Activated naive CD8-positive, alpha-beta T cell treated with anti-CD3 and anti-CD28 coated beads for 36 hours (primary cell): ENCODE measurements at regions not wholly inside any gene's neighbourhood (a gene's known extent, or its start where the extent isn't known, plus 50 kb on each side); places are given as distances from the start of the nearest gene placed in this dataset.

ENCODE experiments used
- DNase-seq: peaks from one replicate; pipeline ENCODE4 v3.0.0; 2021
- H3K27ac Mint-ChIP-seq: one replicate; pipeline ENCODE4 v1.8.0; 2022; ENCODE audit warnings: mild to moderate bottlenecking, moderate library complexity, mixed read lengths
- H3K27me3 Mint-ChIP-seq: one replicate; pipeline ENCODE4 v1.8.0; 2022; ENCODE audit warnings: mild to moderate bottlenecking, mixed read lengths
- H3K36me3 Mint-ChIP-seq: one replicate; pipeline ENCODE4 v1.8.0; 2021; ENCODE audit warnings: mild to moderate bottlenecking, mixed read lengths
- H3K4me1 Mint-ChIP-seq: one replicate; pipeline ENCODE4 v1.8.0; 2021; ENCODE audit warnings: mixed read lengths
- H3K4me3 Mint-ChIP-seq: one replicate; pipeline ENCODE4 v1.8.0; 2022; ENCODE audit warnings: mild to moderate bottlenecking, moderate library complexity, mixed read lengths
- H3K9me3 Mint-ChIP-seq: one replicate; pipeline ENCODE4 v1.8.0; 2022; ENCODE audit warnings: mixed read lengths

DNA sequence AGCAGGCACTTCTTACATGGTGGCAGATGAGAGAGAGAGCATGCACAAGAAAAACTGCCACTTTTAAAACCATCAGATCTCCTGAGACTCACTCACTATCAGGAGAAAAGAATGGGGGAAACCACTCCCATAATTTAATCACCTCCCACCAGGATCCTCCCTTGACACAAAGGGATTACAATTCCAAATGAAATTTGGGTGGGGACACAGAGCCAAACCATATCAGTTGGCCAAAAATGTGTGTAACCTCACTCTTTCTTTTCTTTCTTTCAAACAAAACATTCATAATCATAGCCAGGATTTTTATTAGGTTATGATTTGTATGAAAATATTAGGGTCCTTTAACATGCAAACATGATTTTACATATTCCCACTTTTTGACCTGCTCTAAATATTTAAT is 222.1 kb downstream of the PCDH18 start:
- Mint-ChIP-seq H3K4me3 (no peak overlapping the region), H3K27ac (no peak overlapping the region), H3K36me3 (no peaks in the 10 kb centered on the region), H3K4me1 (no peaks in the 10 kb centered on the region), H3K27me3 (no peaks in the 10 kb centered on the region), H3K9me3 (peaks cover 5% of the 10 kb centered on the region)
- no peak for DNase-seq

DNA sequence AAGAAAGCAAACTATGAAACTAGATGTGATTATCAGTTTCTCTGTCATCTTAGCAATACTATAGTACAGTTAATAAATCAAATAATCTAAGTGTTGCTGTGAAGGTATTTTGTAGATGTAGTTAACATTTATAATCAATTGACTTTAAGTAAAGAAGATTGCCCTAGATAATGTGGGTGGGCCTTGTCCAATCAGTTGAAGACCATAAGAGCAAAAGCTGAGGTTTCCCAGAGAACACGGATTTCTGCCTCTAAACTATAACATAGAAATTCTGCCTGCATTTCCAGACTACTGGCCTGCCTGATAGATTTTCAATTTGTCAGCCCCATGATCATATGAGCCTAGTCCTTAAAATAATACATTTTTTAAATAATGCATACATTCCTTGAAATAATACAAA is 222.9 kb downstream of the PCDH18 start:
- Mint-ChIP-seq H3K27ac (no peak overlapping the region), H3K4me3 (no peak overlapping the region), H3K36me3 (no peaks in the 10 kb centered on the region), H3K9me3 (peaks cover 6% of the 10 kb centered on the region), H3K27me3 (no peaks in the 10 kb centered on the region), H3K4me1 (no peaks in the 10 kb centered on the region)
- no peak for DNase-seq

DNA sequence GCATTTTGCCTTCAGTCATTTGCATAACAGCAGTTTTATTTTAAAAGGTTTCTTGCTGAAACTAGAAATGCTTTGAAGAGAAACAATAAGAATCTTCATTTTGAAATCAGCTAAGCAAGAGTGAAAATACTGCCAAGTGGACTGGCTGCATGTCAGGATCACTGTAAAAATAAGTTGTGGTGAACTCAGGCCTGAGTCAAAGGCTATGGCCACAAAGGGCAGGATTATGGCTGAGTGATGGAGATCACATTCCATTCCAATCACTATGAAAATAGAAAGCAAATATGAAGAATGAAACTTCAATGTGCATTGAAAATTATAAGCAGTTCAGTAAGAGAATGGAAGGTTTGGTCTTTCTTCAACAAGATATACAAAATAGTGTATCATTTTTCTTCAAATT is 224.5 kb downstream of the PCDH18 start:
- no peaks in the 10 kb centered on the region for H3K4me1 Mint-ChIP-seq
- H3K27me3 Mint-ChIP-seq: no peaks in the 10 kb centered on the region
- peaks cover 4% of the 10 kb centered on the region for H3K9me3 Mint-ChIP-seq
- no peak overlapping the region for H3K4me3 Mint-ChIP-seq
- no peaks in the 10 kb centered on the region for H3K36me3 Mint-ChIP-seq
- H3K27ac Mint-ChIP-seq: no peak overlapping the region
- DNase-seq: no peak

DNA sequence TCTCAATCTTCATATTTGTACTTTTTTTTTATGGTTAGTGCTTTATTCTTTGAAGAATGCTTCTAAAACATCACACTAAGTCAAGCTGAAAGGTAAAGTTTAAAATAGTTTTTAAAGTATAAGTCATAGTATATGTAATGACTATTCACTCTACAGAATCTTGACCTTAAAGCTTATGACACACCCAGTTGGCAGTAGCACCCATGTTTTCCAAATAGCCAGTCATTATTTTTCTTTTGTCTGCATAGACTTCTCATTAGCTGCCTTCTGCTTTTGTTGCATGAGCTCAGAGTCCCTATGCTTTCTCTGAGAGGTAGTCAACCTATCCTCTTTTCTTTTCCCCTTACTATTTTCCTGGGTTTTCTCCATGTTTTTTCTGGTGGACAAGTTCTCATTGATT is 231.5 kb downstream of the PCDH18 start:
- Mint-ChIP-seq H3K9me3 (peaks cover 16% of the 10 kb centered on the region), H3K27me3 (no peaks in the 10 kb centered on the region), H3K4me1 (no peaks in the 10 kb centered on the region), H3K4me3 (no peak overlapping the region), H3K27ac (no peak overlapping the region), H3K36me3 (no peaks in the 10 kb centered on the region)
- no peak for DNase-seq

DNA sequence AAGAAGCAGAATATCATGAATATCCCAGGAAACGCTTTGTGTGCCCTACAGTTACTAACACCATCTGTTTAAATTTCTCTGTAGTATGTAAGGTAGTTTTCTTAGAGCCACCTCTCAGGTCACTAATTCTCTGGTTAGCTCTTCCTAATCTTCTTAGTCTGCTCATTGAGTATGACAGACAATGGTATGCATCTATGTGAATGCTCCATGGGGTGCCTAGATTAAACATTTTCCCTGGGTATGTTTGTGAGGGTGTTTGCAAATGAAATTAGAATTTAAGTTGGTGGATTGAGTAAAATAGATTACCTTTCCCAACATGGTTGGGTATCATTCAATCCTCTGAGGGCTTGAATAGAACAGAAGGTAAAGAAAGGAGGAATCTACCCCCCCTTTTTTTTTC is 233.0 kb downstream of the PCDH18 start:
- Mint-ChIP-seq H3K9me3 (peaks cover 13% of the 10 kb centered on the region), H3K27me3 (no peaks in the 10 kb centered on the region), H3K27ac (no peak overlapping the region), H3K36me3 (no peaks in the 10 kb centered on the region), H3K4me3 (no peak overlapping the region), H3K4me1 (no peaks in the 10 kb centered on the region)
- DNase-seq: no peak

DNA sequence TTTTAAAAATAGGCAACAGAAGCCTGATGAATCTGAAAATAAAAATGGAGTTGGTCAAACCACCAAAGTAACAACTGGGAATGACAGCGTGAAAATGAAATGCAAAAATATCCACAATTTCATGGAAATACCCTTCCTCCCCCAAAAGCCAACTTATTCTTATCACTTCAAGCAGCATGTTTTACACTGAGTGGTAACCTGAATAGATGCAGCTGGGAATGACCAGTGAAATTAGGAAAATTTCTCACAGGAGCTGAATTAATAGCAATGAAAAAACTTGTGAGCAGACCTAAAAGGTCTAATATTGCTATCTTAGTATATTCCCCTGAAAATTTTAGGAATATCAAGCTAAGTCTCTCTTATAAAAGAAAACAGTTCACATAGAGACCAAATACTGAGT is 239.0 kb downstream of the PCDH18 start:
- Mint-ChIP-seq H3K9me3 (peaks cover 4% of the 10 kb centered on the region), H3K4me1 (no peaks in the 10 kb centered on the region), H3K36me3 (no peaks in the 10 kb centered on the region), H3K27me3 (no peaks in the 10 kb centered on the region), H3K27ac (no peak overlapping the region), H3K4me3 (no peak overlapping the region)
- DNase-seq: no peak

DNA sequence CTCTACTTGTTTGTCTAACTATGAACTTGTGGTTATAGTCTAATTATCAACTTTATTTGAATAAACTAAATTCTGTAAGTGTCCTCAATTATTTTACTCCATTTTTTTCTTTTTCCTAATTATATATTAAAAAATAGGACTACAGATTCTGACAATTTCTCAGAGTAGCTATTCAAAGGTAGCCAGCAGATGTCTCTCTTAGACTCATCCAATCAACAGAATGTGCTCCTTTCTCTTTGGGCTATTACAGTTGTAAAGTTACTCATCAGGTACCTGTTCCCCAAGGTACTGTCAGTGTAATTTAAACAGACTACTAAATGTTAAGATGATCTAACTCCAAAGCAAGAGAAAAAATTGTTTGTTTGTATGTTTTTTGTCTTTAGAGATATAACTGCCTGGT is 248.6 kb downstream of the PCDH18 start:
- no peaks in the 10 kb centered on the region for H3K9me3 Mint-ChIP-seq
- H3K27ac Mint-ChIP-seq: no peak overlapping the region
- no peak overlapping the region for H3K4me3 Mint-ChIP-seq
- H3K36me3 Mint-ChIP-seq: no peaks in the 10 kb centered on the region
- no peak for DNase-seq
- no peaks in the 10 kb centered on the region for H3K27me3 Mint-ChIP-seq
- H3K4me1 Mint-ChIP-seq: no peaks in the 10 kb centered on the region

DNA sequence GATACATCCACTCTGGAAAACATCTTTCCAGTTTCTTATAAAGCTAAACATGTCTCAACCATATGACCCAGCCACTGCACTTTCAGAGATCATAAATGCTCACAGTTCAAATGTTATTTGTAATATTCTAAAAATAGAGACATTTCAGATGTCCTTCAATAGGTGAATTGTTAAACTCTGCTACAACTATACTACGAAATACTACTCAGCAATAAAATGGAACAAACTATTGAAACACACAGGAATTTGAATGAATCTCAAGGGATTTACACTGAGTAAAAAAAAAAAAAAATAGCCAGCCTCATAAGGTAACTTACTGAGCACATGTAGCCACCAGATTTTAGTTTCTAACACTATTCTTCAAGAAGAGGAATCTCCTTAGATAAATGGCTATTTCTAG is 253.9 kb downstream of the PCDH18 start:
- Mint-ChIP-seq H3K27ac (no peak overlapping the region), H3K27me3 (no peaks in the 10 kb centered on the region), H3K9me3 (no peaks in the 10 kb centered on the region), H3K4me1 (no peaks in the 10 kb centered on the region), H3K4me3 (no peak overlapping the region), H3K36me3 (no peaks in the 10 kb centered on the region)
- DNase-seq: no peak

DNA sequence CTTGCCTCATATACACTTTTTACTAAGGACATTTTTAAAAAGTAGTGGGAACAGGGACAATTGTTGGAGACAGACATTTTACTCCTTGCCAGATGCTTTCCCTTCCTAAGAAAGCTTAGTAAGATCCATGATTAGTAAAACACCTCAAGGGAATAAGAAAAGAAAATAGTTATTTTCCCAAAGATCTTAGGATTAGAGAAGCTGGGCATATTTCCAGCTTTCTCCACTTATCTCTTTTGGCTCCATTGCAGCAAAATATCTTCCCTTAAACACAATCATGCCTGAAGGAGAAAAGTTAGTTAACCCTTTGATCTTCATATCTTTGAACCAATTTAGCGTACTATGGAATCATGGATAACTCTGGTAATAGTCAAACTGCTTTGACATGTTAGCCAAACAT is 257.9 kb downstream of the PCDH18 start:
- Mint-ChIP-seq H3K27ac (no peak overlapping the region), H3K4me3 (no peak overlapping the region), H3K27me3 (no peaks in the 10 kb centered on the region), H3K36me3 (no peaks in the 10 kb centered on the region), H3K9me3 (peaks cover 1% of the 10 kb centered on the region), H3K4me1 (no peaks in the 10 kb centered on the region)
- DNase-seq: no peak

DNA sequence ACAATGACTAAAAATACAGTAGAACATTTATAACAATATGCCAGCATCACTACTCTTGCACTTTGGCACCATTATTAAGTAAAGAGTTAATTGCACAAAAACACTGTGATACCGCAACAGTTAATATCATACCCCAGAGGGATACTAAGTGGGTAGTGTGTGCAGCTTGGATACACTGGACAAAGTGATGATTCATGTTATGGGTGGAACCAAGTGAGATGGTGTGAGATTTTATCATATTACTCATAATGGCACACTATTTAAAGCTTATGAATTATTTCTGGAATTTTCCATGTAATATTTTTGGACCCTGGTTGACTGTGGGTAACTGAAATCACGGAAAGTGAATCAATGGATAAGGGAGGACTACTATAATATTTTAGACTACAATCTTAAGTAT is 265.3 kb downstream of the PCDH18 start:
- Mint-ChIP-seq H3K36me3 (no peaks in the 10 kb centered on the region), H3K4me1 (no peaks in the 10 kb centered on the region), H3K9me3 (peaks cover 5% of the 10 kb centered on the region), H3K27ac (no peak overlapping the region), H3K27me3 (no peaks in the 10 kb centered on the region), H3K4me3 (no peak overlapping the region)
- DNase-seq: no peak

DNA sequence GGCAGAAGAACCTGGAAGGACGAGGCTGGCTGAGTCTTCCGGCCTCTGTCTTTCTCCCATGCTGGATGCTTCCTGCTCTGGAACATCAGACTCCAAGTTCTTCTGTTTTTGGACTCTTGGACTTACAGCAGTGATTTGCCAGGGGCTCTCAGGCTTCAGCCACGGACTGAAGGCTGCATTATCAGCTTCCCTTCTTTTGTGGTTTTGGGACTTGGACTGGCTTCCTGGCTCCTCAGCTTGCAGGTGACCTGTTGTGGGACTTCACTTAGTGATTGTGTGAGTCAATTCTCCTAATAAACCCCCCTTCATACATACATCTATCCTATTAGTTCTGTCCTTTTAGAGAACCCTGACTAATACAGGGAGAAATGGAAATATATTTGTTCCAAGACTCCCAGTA is 265.8 kb downstream of the PCDH18 start:
- H3K36me3 Mint-ChIP-seq: no peaks in the 10 kb centered on the region
- H3K27ac Mint-ChIP-seq: no peak overlapping the region
- DNase-seq: no peak
- no peaks in the 10 kb centered on the region for H3K4me1 Mint-ChIP-seq
- H3K9me3 Mint-ChIP-seq: peaks cover 4% of the 10 kb centered on the region
- H3K27me3 Mint-ChIP-seq: no peaks in the 10 kb centered on the region
- H3K4me3 Mint-ChIP-seq: no peak overlapping the region

DNA sequence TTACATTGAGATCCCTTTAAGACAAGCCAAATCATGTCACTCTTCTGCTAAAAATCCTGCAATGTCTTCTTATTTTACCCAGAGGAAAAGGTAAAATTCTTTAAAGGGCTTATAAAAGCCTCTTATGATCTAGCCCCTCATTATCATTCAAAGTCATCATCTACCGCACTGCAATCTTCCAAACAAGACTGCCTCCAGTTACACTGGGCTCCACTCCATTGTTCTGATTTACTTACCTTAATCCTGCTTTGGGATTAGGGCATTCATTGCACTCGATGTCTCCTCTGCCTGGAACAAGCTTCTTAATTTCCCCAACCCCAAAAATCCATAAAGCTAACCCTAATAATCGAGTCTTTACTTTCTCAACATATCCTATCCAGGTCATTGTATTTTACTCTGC is 269.1 kb downstream of the PCDH18 start:
- no peak for DNase-seq
- Mint-ChIP-seq H3K4me3 (no peak overlapping the region), H3K9me3 (peaks cover 4% of the 10 kb centered on the region), H3K4me1 (no peaks in the 10 kb centered on the region), H3K27ac (no peak overlapping the region), H3K36me3 (no peaks in the 10 kb centered on the region), H3K27me3 (no peaks in the 10 kb centered on the region)

DNA sequence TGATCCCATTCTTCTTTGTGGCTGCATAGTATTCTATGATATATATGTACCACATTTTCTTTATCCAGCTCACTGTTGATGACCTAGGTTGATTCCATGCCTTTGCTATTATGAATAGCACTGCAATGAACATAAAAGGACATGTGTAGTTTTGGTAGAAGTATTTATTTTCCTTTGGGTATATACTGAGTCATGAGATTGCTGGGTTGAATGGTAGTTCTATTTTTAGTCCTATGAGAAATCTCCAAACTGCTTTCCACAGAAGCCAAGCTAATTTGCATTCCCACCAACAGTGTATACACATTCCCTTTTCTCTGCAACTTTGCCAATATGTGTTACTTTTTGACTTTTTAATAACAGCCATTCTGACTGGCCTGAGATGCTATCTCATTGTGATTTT is 278.3 kb downstream of the PCDH18 start:
- no peaks in the 10 kb centered on the region for H3K9me3 Mint-ChIP-seq
- no peaks in the 10 kb centered on the region for H3K27me3 Mint-ChIP-seq
- no peak for DNase-seq
- H3K27ac Mint-ChIP-seq: no peak overlapping the region
- H3K4me1 Mint-ChIP-seq: no peaks in the 10 kb centered on the region
- no peaks in the 10 kb centered on the region for H3K36me3 Mint-ChIP-seq
- H3K4me3 Mint-ChIP-seq: no peak overlapping the region

DNA sequence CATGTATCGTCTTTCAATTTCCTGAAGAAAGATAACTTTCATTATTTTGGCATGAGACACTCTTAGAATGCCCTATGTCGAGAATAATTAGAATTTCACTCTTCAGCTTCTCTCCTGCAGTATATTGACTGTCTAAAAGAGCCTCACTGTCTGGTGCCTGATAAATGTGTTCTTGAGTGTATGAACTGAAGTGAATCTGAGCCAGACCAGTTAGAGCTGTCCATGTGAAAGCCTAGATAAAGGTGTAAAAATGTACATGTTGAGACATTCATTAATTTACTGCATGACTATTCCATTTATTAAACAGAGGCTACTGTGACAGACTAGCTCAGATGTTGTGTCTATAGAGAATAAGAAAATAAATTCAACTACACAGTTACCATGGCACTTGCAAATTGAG is 283.2 kb downstream of the PCDH18 start:
- Mint-ChIP-seq H3K27ac (no peak overlapping the region), H3K27me3 (no peaks in the 10 kb centered on the region), H3K4me1 (no peaks in the 10 kb centered on the region), H3K9me3 (peaks cover 4% of the 10 kb centered on the region), H3K4me3 (no peak overlapping the region), H3K36me3 (no peaks in the 10 kb centered on the region)
- DNase-seq: no peak

DNA sequence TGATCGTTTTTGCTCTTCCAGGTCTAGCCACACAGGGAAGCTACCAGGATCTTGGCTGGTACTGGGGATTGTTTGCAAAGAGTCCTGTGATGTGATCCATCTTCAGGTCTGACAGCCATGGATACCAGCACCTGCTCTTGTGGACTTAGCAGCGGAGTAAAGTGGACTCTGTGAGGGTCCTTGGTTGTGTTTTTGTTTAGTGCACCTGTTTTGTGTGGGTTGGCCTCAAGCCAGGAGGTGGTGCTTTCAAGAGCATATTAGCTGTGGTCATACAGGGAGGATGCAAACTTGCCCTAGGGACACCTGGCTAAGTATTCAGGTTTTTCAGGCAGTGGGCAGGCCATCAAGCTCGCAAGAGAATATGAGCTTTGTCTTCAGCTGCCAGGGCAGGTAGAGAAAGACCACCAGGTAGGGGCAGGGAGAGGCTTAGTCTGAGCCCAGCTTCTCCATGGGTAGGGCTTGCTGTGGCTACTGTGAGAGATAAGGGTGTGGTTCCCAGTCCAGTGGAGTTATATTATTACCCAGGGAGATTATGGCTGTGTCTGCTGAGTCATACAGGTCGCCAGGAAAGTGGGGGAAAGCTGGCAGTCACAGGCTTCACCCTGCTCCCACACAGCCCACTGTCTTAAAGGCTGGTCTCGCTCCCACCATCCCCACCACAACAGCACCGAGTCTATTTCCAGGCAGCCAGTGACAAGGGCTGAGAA is 293.7 kb downstream of the PCDH18 start:
- no peaks in the 10 kb centered on the region for H3K27me3 Mint-ChIP-seq

DNA sequence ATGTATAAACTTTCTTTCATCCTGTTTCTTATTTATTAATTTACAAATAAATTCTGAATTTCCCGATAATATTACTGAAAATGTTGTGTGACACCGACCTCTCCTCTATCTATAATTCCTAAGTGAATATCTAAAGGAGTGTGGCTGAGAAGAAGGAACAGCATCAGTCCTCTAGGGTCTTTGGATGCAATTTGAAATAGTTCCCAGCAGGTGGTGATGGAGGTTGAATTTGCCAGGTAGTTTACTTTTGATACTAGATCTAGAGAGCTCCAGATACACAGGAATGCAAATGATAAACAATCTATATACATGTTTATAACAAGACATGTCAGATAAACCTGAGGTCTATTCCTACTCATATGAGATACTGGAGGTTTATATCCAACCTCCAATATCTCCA is 305.4 kb downstream of the PCDH18 start:
- Mint-ChIP-seq H3K9me3 (peaks cover 7% of the 10 kb centered on the region), H3K27ac (no peak overlapping the region), H3K27me3 (no peaks in the 10 kb centered on the region), H3K4me3 (no peak overlapping the region), H3K4me1 (no peaks in the 10 kb centered on the region), H3K36me3 (no peaks in the 10 kb centered on the region)
- DNase-seq: no peak

More for the DNA sequence above, 293.7 kb downstream of the PCDH18 start:
- Mint-ChIP-seq H3K9me3 (peaks cover 4% of the 10 kb centered on the region), H3K4me3 (no peak overlapping the region), H3K27ac (no peak overlapping the region), H3K36me3 (no peaks in the 10 kb centered on the region), H3K4me1 (no peaks in the 10 kb centered on the region)
- no peak for DNase-seq

DNA sequence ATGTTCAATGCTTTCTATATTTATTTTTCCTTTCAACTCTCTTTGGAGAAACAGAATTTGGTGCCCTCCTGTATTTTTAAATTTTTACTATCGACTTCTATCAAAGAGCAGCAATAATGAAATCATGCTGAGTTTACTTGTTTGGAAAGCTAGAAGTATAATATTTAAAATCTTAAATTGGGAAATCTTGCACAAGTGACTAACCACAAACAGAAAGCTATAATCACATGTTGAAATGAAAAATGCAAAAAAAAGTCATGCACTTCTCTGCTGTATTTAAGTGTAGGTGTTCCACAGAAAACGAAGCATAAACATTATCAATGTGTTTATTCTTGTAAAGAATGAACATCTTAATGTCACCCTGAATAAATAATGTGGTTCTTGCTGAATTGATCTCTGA is 306.1 kb downstream of the PCDH18 start:
- no peaks in the 10 kb centered on the region for H3K27me3 Mint-ChIP-seq
- H3K9me3 Mint-ChIP-seq: peaks cover 7% of the 10 kb centered on the region
- no peak overlapping the region for H3K4me3 Mint-ChIP-seq
- no peaks in the 10 kb centered on the region for H3K4me1 Mint-ChIP-seq
- no peak for DNase-seq
- no peak overlapping the region for H3K27ac Mint-ChIP-seq
- H3K36me3 Mint-ChIP-seq: no peaks in the 10 kb centered on the region
